Tibial nerve (tissue), 4 donors: ENCODE measurements at regions not wholly inside any gene's neighbourhood (a gene's known extent, or its start where the extent isn't known, plus 50 kb on each side); places are given as distances from the start of the nearest gene placed in this dataset.

Experiments used
- DNase-seq, 2 donors: peaks; one replicate each; pipeline ENCODE4 v3.0.0-alpha.2; 2019; ENCODE audit warnings: low spot score in 2 of 2
- H3K27ac ChIP-seq, 4 donors: fragments of 200-600 bp; sonication (generic) in 3 of 4; one replicate each; pipeline ENCODE4 v1.5.1; 2017 to 2019; ENCODE audit warnings: mild to moderate bottlenecking in 1 of 4
- H3K27me3 ChIP-seq, 2 donors: fragments of 200-600 bp; sonication (generic) in 1 of 2; one replicate each; pipeline versions ENCODE4 v1.5.1 to v1.6.0; 2017 to 2019
- H3K36me3 ChIP-seq, 3 donors: fragments of 200-600 bp; sonication (generic); one replicate each; pipeline ENCODE4 v1.5.1; 2018 to 2019
- H3K4me1 ChIP-seq, 4 donors: fragments of 200-600 bp; sonication (generic) in 3 of 4; one replicate each; pipeline ENCODE4 v1.5.1; 2017 to 2019
- H3K4me3 ChIP-seq, 4 donors: fragments of 200-600 bp; sonication (generic) in 3 of 4; one replicate each; pipeline ENCODE4 v1.5.1; 2017 to 2019; ENCODE audit warnings: mild to moderate bottlenecking in 1 of 4, moderate library complexity in 1 of 4
- H3K9me3 ChIP-seq, 4 donors: fragments of 200-600 bp; sonication (generic) in 3 of 4; one replicate each; pipeline ENCODE4 v1.5.1; 2017 to 2019
- EP300 ChIP-seq, 2 donors: sonication (generic); formaldehyde crosslinking; IDR thresholded peaks; one replicate each; pipeline ENCODE4 v1.6.1; 2017; ENCODE audit warnings: antibody characterized with exemption in 2 of 2, mild to moderate bottlenecking in 1 of 2
- POLR2A ChIP-seq, 2 donors: fragments of 450-650 bp; IDR thresholded peaks; one replicate each; pipeline ENCODE4 v1.6.1; 2017; ENCODE audit warnings: antibody characterized with exemption in 2 of 2, mild to moderate bottlenecking in 2 of 2, moderate library complexity in 2 of 2
- WGBS, 2 donors: methylation state at CpG; one replicate each; pipeline ENCODE4 v1.1.5; 2018; 5-methylcytosine and 5-hydroxymethylcytosine counted together
- TF ChIP-seq, protein P1 (sequence below), 5 experiments: fragments of 200-600 bp in 3 of 5; fragments of 450-650 bp in 2 of 5; sonication (generic) in 3 of 5; IDR thresholded peaks; one replicate each; pipeline ENCODE4 v1.5.1; 2016 to 2019; ENCODE audit warnings: antibody characterized with exemption in 5 of 5, mild to moderate bottlenecking in 3 of 5, moderate library complexity in 2 of 5

DNA sequence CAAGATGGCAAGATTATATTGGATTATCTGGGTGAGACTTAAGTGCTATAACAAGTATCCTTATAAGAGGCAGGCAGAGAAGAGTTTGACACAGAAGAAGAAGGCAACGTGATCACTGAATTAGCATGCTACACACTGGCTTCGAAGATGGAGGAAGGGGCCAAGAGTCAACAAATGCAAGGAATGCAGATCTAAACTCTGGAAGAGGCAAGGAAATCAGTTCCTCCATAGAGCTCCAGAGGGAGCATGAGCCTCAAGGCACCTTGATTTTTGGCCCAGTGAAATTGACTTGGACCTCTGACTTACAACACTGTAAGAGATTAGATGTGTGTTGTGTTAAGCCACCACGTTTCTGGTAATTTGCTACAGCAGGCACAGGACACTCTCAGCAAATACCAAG lies 536.4 kb upstream of the SEL1L start:
- DNase-seq: no peak
- Histone ChIP-seq H3K27me3 (no peaks in the 10 kb centered on the region), H3K36me3 (no peaks in the 10 kb centered on the region), H3K27ac (no peak overlapping the region), H3K4me3 (no peak overlapping the region), H3K4me1 (no peaks in the 10 kb centered on the region), H3K9me3 (no peaks in the 10 kb centered on the region)
- WGBS, 2 donors: 74 to 75% methylated on average over 3 of the region's 3 CpGs
- TF ChIP-seq EP300 (IDR thresholded peaks at IDR 0.05) (no peak), POLR2A (IDR thresholded peaks at IDR 0.05) (no peak)
- TF ChIP-seq, protein P1, sequence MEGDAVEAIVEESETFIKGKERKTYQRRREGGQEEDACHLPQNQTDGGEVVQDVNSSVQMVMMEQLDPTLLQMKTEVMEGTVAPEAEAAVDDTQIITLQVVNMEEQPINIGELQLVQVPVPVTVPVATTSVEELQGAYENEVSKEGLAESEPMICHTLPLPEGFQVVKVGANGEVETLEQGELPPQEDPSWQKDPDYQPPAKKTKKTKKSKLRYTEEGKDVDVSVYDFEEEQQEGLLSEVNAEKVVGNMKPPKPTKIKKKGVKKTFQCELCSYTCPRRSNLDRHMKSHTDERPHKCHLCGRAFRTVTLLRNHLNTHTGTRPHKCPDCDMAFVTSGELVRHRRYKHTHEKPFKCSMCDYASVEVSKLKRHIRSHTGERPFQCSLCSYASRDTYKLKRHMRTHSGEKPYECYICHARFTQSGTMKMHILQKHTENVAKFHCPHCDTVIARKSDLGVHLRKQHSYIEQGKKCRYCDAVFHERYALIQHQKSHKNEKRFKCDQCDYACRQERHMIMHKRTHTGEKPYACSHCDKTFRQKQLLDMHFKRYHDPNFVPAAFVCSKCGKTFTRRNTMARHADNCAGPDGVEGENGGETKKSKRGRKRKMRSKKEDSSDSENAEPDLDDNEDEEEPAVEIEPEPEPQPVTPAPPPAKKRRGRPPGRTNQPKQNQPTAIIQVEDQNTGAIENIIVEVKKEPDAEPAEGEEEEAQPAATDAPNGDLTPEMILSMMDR (IDR thresholded peaks at IDR 0.05): no peak

DNA sequence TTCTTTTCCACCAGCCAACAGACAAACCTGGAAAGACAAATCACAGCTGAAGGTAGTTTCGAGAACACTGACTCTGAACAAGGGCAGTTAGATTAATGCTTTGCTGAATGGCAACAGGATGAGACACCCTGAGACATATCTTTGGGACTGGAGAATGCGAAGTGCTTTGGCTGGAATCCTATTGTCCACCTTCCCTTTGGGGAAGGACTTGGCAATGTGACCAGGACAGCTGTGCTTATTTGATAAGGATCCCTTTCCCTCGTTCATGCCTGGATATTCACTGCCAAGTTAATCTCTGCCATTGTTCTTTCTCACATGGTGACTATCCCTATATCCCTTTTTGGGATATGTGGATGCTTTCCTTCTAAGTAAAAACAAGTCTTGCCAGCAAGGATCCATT lies 537.1 kb upstream of the SEL1L start:
- 65 to 67% methylated on average over 3 of the region's 3 CpGs for WGBS, 2 donors
- Histone ChIP-seq H3K4me1 (no peaks in the 10 kb centered on the region), H3K27me3 (no peaks in the 10 kb centered on the region), H3K4me3 (no peak overlapping the region), H3K27ac (no peak overlapping the region), H3K9me3 (no peaks in the 10 kb centered on the region), H3K36me3 (no peaks in the 10 kb centered on the region)
- no peak for DNase-seq
- TF ChIP-seq, protein P1 (IDR thresholded peaks at IDR 0.05): no peak

DNA sequence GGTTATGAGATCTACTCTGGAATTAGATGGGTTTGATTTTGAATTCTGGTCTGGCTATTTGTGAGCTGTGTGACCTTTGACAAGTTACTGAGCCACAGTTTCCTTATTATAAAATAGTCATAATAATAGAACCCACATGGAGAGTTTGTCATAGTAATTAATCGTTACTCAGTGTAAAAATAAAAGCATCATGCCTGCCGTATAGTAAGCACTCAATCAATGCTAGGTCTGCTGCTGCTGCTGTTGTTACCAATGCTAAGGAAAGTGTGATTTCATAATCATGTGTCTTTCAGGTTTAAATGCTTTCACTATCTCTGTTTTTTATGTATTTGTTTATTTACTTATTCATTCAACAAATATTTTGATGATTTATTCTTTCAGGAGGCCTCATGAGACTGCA lies 539.9 kb upstream of the SEL1L start:
- Histone ChIP-seq H3K4me1 (no peaks in the 10 kb centered on the region), H3K36me3 (no peaks in the 10 kb centered on the region), H3K9me3 (no peaks in the 10 kb centered on the region), H3K4me3 (no peak overlapping the region), H3K27me3 (no peaks in the 10 kb centered on the region), H3K27ac (no peak overlapping the region)
- WGBS, 2 donors: 78 to 82% methylated on average over 2 of the region's 2 CpGs
- DNase-seq: no peak
- TF ChIP-seq EP300 (IDR thresholded peaks at IDR 0.05) (no peak), POLR2A (IDR thresholded peaks at IDR 0.05) (no peak)
- TF ChIP-seq, protein P1 (IDR thresholded peaks at IDR 0.05): no peak

DNA sequence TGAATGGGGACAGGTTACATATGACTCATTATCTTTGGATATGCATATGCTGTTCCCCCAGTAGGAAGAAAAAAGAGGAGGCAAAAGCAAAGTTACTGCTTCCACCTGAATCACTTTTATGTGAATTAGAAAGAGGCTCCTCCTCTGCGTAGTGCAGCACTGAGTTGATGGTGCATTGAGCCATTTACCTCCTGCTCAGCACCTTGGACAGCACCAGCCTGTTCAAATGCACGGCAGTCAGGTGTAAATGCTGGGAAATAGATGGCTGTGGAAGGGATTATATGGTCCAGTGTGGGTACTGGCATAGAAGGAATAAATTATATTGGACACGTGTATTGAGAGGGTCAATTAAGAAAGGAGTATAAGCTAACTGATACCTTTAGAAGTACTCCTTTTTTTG lies 541.9 kb upstream of the SEL1L start:
- 7 to 8% methylated on average over 3 of the region's 3 CpGs for WGBS, 2 donors
- Histone ChIP-seq H3K27me3 (no peaks in the 10 kb centered on the region), H3K4me1 (no peaks in the 10 kb centered on the region), H3K4me3 (no peak overlapping the region), H3K9me3 (no peaks in the 10 kb centered on the region), H3K27ac (no peak overlapping the region), H3K36me3 (no peaks in the 10 kb centered on the region)
- TF ChIP-seq, protein P1 (IDR thresholded peaks at IDR 0.05): no peak
- TF ChIP-seq POLR2A (IDR thresholded peaks at IDR 0.05) (no peak), EP300 (IDR thresholded peaks at IDR 0.05) (no peak)
- peak in 1 of 2 donors; percentile 20 for DNase-seq

DNA sequence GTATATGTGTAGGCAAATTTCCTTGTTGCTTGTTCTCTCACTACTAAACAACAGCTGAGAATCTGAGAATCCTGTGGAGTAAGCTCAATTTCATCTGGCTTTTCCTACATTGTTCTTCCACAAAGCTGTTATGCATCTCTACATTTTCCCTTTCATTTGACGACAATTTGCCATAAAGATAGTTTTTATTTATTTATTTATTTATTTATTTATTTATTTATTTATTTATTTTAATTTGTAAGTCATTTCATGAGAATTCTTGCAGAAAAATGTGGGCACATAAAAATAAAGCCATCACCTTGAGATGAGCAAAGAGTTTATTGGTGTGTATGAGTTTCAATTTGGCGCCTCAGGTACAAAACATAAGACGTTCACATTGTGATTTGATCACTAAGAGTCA lies 545.9 kb upstream of the SEL1L start:
- H3K36me3 ChIP-seq: no peaks in the 10 kb centered on the region
- no peak overlapping the region for H3K4me3 ChIP-seq
- no peaks in the 10 kb centered on the region for H3K27me3 ChIP-seq
- 90 to 92% methylated on average over 3 of the region's 3 CpGs for WGBS, 2 donors
- no peak for DNase-seq
- H3K27ac ChIP-seq: no peak overlapping the region
- TF ChIP-seq, protein P1 (IDR thresholded peaks at IDR 0.05): no peak
- TF ChIP-seq POLR2A (IDR thresholded peaks at IDR 0.05) (no peak), EP300 (IDR thresholded peaks at IDR 0.05) (no peak)
- no peaks in the 10 kb centered on the region for H3K9me3 ChIP-seq
- no peaks in the 10 kb centered on the region for H3K4me1 ChIP-seq
